ENCODE measurements at regions not wholly inside any gene's neighbourhood (a gene's known extent, or its start where the extent isn't known, plus 50 kb on each side); places are given as distances from the start of the nearest gene placed in this dataset.

DNA sequence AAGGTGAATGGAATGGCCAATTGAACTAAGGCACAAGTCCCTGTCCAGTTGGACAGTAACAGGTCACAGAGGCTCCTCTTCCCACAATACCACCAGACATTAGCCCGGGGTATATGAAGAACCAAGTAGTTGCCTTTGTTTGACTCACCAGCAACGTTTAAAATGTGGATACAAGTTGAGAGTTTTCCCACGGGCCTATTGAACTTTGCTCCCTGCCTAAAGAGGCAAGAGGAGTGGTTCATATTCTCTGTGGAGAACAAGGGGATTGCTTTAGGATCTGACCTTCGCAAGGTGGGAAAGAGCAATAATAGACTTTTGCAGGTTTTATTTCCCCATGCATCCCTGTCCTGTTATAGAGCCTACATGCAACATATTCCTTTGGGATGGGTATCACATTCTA lies 177.2 kb downstream of the POU4F1 start:
- no peaks in the 10 kb centered on the region for H3K79me2 ChIP-seq (ENCODE audit: control insufficient read depth, insufficient read depth, low read length)
- H3K36me3 ChIP-seq (ENCODE audit: control insufficient read depth in 2 of 2, extremely low read depth in 1 of 2, insufficient read depth in 2 of 2, low read length in 2 of 2) = no peaks in the 10 kb centered on the region
- no peak overlapping the region for H3K4me3 ChIP-seq (replicated peaks in 1 of 3; ENCODE audit: insufficient read depth in 1 of 3, low read depth in 1 of 3, low read length in 3 of 3)
- no peak overlapping the region for H2AFZ ChIP-seq (ENCODE audit: low read depth, low read length)
- ChIA-PET POLR2A (no interaction called here), CTCF (no interaction called here)
- TF ChIP-seq POLR2AphosphoS5 (IDR thresholded peaks at IDR 0.05; ENCODE audit: insufficient read depth, low read depth, low read length) (no peak), MYC (IDR thresholded peaks at IDR 0.05; ENCODE audit: low read depth, low read length) (no peak), GATA2 (IDR thresholded peaks at IDR 0.05; ENCODE audit: insufficient read depth, insufficient read length, low read depth, low read length) (no peak), EZH2 (IDR thresholded peaks at IDR 0.05; ENCODE audit: borderline replicate concordance, low read depth, low read length, severe bottlenecking) (no peak), POLR2A (IDR thresholded peaks at IDR 0.05; ENCODE audit: low read depth, low read length) (no peak), JUN (IDR thresholded peaks at IDR 0.05; ENCODE audit: borderline replicate concordance, insufficient read depth, insufficient read length, low read depth) (no peak), FOS (IDR thresholded peaks at IDR 0.05; ENCODE audit: borderline replicate concordance, insufficient read depth, low read length) (no peak)
- TF ChIP-seq, protein P1, sequence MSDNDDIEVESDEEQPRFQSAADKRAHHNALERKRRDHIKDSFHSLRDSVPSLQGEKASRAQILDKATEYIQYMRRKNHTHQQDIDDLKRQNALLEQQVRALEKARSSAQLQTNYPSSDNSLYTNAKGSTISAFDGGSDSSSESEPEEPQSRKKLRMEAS (IDR thresholded peaks at IDR 0.05; ENCODE audit: insufficient read depth, insufficient read length) = no peak
- TF ChIP-seq, protein P2, sequence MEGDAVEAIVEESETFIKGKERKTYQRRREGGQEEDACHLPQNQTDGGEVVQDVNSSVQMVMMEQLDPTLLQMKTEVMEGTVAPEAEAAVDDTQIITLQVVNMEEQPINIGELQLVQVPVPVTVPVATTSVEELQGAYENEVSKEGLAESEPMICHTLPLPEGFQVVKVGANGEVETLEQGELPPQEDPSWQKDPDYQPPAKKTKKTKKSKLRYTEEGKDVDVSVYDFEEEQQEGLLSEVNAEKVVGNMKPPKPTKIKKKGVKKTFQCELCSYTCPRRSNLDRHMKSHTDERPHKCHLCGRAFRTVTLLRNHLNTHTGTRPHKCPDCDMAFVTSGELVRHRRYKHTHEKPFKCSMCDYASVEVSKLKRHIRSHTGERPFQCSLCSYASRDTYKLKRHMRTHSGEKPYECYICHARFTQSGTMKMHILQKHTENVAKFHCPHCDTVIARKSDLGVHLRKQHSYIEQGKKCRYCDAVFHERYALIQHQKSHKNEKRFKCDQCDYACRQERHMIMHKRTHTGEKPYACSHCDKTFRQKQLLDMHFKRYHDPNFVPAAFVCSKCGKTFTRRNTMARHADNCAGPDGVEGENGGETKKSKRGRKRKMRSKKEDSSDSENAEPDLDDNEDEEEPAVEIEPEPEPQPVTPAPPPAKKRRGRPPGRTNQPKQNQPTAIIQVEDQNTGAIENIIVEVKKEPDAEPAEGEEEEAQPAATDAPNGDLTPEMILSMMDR (IDR thresholded peaks at IDR 0.05; ENCODE audit: extremely low read depth in 1 of 2, insufficient read depth in 1 of 2, low read depth in 1 of 2, low read length in 2 of 2) = no peak
- H3K27ac ChIP-seq (ENCODE audit: insufficient read depth, low read depth, low read length) = no peak overlapping the region
- no peaks in the 10 kb centered on the region for H4K20me1 ChIP-seq (replicated peaks; ENCODE audit: control insufficient read depth, extremely low read depth, insufficient read depth, low read length)
- BruUV-seq (replicated peaks) = no TSS peak
- H3K27me3 ChIP-seq (ENCODE audit: control insufficient read depth in 2 of 2, insufficient read depth in 2 of 2, low read length in 2 of 2) = no peaks in the 10 kb centered on the region
- H3K9me1 ChIP-seq (replicated peaks; ENCODE audit: control insufficient read depth, extremely low read depth, insufficient read depth, low read length) = no peaks in the 10 kb centered on the region
- H3K9ac ChIP-seq (replicated peaks; ENCODE audit: extremely low read depth, insufficient read depth, low read length) = no peak overlapping the region
- H3K9me3 ChIP-seq (replicated peaks; ENCODE audit: control insufficient read depth, insufficient read depth, low read length) = no peaks in the 10 kb centered on the region
- no peak overlapping the region for H3K4me2 ChIP-seq (ENCODE audit: insufficient read depth, low read length)
- DNase-seq (ENCODE audit: low read depth, low spot score) = no peak
- dilution Hi-C loops (cut with MboI; ENCODE audit: extremely low pct_ligation_motif_present, low sequenced_read_pairs) (no loop called here), intact Hi-C loops (cut with micrococcal nuclease) (no loop called here)
- H3K4me1 ChIP-seq (ENCODE audit: control insufficient read depth, extremely low read depth, insufficient read depth, low read length) = no peaks in the 10 kb centered on the region
- FAIRE-seq = no peak
